ENCODE measurements at regions not wholly inside any gene's neighbourhood (a gene's known extent, or its start where the extent isn't known, plus 50 kb on each side); places are given as distances from the start of the nearest gene placed in this dataset.

DNA sequence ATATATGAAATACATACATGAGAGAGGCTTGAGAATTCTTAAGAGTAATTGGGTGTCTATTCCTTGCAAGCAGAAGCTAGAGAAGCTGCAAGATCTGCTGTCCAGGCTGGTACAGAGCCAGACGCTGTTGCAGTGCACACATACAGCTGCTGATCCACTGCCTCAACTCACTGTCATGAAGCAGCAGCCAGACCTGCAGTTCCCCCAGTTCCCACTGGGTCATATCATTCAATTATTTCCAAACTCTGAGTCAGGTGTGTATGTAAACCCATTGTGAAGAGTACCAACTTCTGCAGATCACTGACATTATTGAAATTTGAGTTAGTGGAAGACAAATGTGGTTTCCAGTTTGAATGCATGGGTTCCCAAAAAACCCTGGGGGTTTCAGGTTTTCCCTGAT lies 1212.8 kb upstream of the ADGRL3 start:
- TF ChIP-seq CTCF (conservative IDR thresholded peaks at IDR 0.05; ENCODE audit: low read length) = no peak
- no peak for TF ChIP-seq EZH2phosphoT487 (IDR thresholded peaks at IDR 0.05; ENCODE audit: borderline replicate concordance)
